ENCODE measurements at regions not wholly inside any gene's neighbourhood (a gene's known extent, or its start where the extent isn't known, plus 50 kb on each side); places are given as distances from the start of the nearest gene placed in this dataset.

DNA sequence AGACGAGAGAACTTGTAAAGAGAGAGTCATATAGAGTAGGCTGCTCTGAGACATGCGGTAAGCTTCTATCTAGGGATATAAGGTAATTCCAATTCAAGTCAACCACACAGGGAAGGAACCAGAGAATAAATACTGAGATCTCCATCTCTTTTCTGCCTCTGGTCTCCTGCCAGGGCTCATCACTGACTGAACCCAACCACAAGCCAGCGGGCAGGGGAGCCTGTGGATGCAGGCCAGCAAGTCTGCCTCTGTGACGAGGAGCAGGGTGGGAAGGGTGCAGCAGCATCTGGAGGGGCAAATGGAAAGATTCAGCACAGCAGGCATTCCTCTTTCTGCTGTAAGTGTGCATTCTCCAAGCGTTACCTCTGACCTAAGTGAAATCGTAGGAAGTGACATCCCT lies 82.2 kb downstream of the ICOS start:
- Histone ChIP-seq H3K9me2 (ENCODE audit: insufficient read depth) (peaks cover 19% of the 10 kb centered on the region; the same call in 1 of the 2 replicates), H3K27ac (ENCODE audit: low read depth) (no peak overlapping the region), H3K4me1 (ENCODE audit: insufficient read depth) (no peaks in the 10 kb centered on the region), H3K4me3 (no peak overlapping the region), H3K79me2 (replicated peaks; ENCODE audit: insufficient read depth) (no peaks in the 10 kb centered on the region), H3K27me3 (ENCODE audit: insufficient read depth) (no peaks in the 10 kb centered on the region), H3K36me3 (ENCODE audit: insufficient read depth) (no peaks in the 10 kb centered on the region), H3K4me2 (no peak overlapping the region), H3F3A (replicated peaks; ENCODE audit: low read depth) (no peaks in the 10 kb centered on the region), H2AFZ (0 out of 2 replicates have a peak overlapping the region, but pooled peaks have one; percentile 16), H4K20me1 (replicated peaks; ENCODE audit: insufficient read depth) (no peaks in the 10 kb centered on the region)
- no peaks in the 10 kb centered on the region for H3K9me3 Mint-ChIP-seq
- DNase-seq (ENCODE audit: low spot score) (no peak), ATAC-seq (no peak)
- H3K27ac Mint-ChIP-seq, result no peak overlapping the region
- no peaks in the 10 kb centered on the region for H3K27me3 Mint-ChIP-seq (ENCODE audit: insufficient read depth, low read depth, poor library complexity)
- H3K4me1 Mint-ChIP-seq, result no peaks in the 10 kb centered on the region
- no peak overlapping the region for H3K4me3 Mint-ChIP-seq
- TF ChIP-seq, protein P1, sequence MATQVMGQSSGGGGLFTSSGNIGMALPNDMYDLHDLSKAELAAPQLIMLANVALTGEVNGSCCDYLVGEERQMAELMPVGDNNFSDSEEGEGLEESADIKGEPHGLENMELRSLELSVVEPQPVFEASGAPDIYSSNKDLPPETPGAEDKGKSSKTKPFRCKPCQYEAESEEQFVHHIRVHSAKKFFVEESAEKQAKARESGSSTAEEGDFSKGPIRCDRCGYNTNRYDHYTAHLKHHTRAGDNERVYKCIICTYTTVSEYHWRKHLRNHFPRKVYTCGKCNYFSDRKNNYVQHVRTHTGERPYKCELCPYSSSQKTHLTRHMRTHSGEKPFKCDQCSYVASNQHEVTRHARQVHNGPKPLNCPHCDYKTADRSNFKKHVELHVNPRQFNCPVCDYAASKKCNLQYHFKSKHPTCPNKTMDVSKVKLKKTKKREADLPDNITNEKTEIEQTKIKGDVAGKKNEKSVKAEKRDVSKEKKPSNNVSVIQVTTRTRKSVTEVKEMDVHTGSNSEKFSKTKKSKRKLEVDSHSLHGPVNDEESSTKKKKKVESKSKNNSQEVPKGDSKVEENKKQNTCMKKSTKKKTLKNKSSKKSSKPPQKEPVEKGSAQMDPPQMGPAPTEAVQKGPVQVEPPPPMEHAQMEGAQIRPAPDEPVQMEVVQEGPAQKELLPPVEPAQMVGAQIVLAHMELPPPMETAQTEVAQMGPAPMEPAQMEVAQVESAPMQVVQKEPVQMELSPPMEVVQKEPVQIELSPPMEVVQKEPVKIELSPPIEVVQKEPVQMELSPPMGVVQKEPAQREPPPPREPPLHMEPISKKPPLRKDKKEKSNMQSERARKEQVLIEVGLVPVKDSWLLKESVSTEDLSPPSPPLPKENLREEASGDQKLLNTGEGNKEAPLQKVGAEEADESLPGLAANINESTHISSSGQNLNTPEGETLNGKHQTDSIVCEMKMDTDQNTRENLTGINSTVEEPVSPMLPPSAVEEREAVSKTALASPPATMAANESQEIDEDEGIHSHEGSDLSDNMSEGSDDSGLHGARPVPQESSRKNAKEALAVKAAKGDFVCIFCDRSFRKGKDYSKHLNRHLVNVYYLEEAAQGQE (IDR thresholded peaks at IDR 0.05; ENCODE audit: unreplicated experiment), result no peak
- TF ChIP-seq POLR2AphosphoS5 (IDR thresholded peaks at IDR 0.05; ENCODE audit: low read depth), result no peak
- no peaks in the 10 kb centered on the region for H3K36me3 Mint-ChIP-seq (ENCODE audit: low read depth)

DNA sequence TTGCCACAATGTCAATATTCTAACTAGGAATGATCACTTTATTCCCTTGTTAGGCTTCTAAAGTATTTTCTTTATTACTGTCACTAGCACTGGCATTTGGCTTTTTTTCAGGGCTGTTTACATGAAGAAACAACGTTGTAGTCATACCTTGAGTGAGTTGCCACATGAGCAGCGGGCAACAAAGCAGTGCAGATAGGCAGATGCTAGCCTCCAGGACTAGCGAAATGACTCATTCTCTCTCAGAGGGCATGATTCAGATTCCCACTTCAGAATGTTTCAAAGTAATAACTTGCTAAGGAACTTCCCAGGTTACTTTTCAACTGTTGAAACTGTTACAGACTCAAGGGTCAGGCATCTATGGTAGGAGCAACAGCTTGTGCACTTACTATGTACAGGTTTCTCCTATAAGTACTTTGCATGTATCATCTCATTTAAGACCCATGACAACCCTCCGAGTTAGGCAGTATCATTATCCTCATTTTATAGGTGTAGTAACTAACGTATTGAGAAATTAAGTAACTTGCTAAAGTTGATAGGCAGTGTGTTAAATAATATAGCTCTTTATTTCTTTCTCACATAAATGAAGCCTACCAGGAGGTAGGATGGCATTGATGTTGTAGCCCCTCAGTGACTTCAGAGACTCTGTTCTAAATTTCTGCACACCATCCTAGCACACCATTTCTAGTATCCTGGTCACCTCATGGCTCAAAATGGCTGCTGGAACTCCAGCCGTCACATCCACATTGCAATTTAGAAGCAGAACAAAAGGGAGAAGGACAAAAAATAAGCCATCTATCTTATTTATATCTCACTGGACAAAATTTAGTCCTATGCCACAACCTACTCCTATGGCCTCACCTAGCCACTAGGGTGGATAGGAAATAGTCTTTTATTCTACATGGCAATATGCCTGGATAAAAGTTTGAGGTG lies 83.3 kb downstream of the ICOS start:
- no peak for ATAC-seq
- Mint-ChIP-seq H3K4me1 (no peaks in the 10 kb centered on the region), H3K4me3 (no peak overlapping the region), H3K36me3 (ENCODE audit: low read depth) (no peaks in the 10 kb centered on the region), H3K27ac (no peak overlapping the region), H3K27me3 (ENCODE audit: insufficient read depth, low read depth, poor library complexity) (no peaks in the 10 kb centered on the region), H3K9me3 (no peaks in the 10 kb centered on the region)
- H3K4me1 ChIP-seq (ENCODE audit: insufficient read depth), result no peaks in the 10 kb centered on the region
- no peaks in the 10 kb centered on the region for H3F3A ChIP-seq (replicated peaks; ENCODE audit: low read depth)
- no peak overlapping the region for H3K4me2 ChIP-seq
- no peaks in the 10 kb centered on the region for H3K79me2 ChIP-seq (replicated peaks; ENCODE audit: insufficient read depth)
- H4K20me1 ChIP-seq (replicated peaks; ENCODE audit: insufficient read depth), result no peaks in the 10 kb centered on the region
- H3K9me2 ChIP-seq (ENCODE audit: insufficient read depth), result peaks cover 15% of the 10 kb centered on the region; the same call in 1 of the 2 replicates
- H3K36me3 ChIP-seq (ENCODE audit: insufficient read depth), result no peaks in the 10 kb centered on the region
- H3K4me3 ChIP-seq, result no peak overlapping the region
- no peak for DNase-seq (ENCODE audit: low spot score)
- TF ChIP-seq EZH2phosphoT487 (IDR thresholded peaks at IDR 0.05; ENCODE audit: unreplicated experiment) (no peak), POLR2AphosphoS5 (IDR thresholded peaks at IDR 0.05; ENCODE audit: low read depth) (no peak)
- no peak overlapping the region for H3K27ac ChIP-seq (ENCODE audit: low read depth)
- H2AFZ ChIP-seq, result no peak overlapping the region
- H3K27me3 ChIP-seq (ENCODE audit: insufficient read depth), result no peaks in the 10 kb centered on the region

DNA sequence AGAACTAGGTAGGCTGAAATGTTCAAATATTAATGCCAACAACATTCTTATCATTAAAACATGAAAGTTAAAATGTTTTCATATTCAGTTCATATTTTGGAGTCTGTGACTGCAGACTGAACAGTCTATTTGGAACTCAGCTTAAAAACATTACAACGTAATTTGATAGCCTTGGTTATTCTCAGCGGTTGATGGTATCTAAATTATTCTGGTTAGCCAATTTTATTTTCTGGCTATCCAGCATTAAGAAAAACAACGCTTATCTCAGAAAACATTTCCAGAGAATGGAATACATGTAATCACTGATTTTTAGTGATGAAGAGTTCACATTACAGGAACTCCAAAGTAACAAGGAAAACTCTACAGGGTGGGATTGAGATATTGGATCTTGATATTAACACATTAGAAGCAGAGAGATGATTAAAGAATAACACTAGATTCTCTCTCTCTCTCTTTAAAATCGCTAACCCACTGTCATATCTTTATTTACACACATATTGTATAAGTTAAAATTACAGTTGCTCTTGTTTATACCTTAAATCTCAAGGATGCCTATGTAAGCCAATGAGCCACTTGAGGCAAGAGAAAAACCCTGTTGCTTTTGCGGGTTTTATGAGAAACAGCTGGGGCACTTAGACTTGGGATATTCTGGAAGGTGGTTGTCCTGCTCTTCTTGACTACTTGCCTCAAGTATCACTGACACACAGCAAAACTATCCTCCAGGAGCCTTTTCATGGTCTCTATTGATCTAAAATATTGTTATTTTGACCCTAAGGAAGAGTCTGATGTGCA lies 84.9 kb downstream of the ICOS start:
- Histone ChIP-seq H4K20me1 (replicated peaks; ENCODE audit: insufficient read depth) (no peaks in the 10 kb centered on the region), H3K27me3 (ENCODE audit: insufficient read depth) (no peaks in the 10 kb centered on the region), H3K79me2 (replicated peaks; ENCODE audit: insufficient read depth) (no peaks in the 10 kb centered on the region), H3F3A (replicated peaks; ENCODE audit: low read depth) (no peaks in the 10 kb centered on the region), H3K36me3 (ENCODE audit: insufficient read depth) (no peaks in the 10 kb centered on the region), H3K9me2 (ENCODE audit: insufficient read depth) (peaks cover 14% of the 10 kb centered on the region), H3K4me1 (ENCODE audit: insufficient read depth) (no peaks in the 10 kb centered on the region), H3K4me3 (no peak overlapping the region), H3K4me2 (no peak overlapping the region), H2AFZ (no peak overlapping the region), H3K27ac (ENCODE audit: low read depth) (no peak overlapping the region)
- ATAC-seq (no peak), DNase-seq (ENCODE audit: low spot score) (no peak)
- Mint-ChIP-seq H3K4me3 (no peak overlapping the region), H3K27me3 (ENCODE audit: insufficient read depth, low read depth, poor library complexity) (no peaks in the 10 kb centered on the region), H3K27ac (no peak overlapping the region), H3K4me1 (no peaks in the 10 kb centered on the region), H3K9me3 (no peaks in the 10 kb centered on the region), H3K36me3 (ENCODE audit: low read depth) (no peaks in the 10 kb centered on the region)
- no peak for TF ChIP-seq STAT1 (IDR thresholded peaks at IDR 0.05; ENCODE audit: unreplicated experiment)
- no peak for TF ChIP-seq CTCF (conservative IDR thresholded peaks at IDR 0.05; ENCODE audit: low read depth in 2 of 2)
- no peak for TF ChIP-seq POLR2AphosphoS5 (IDR thresholded peaks at IDR 0.05; ENCODE audit: low read depth)
- TF ChIP-seq, protein P2, sequence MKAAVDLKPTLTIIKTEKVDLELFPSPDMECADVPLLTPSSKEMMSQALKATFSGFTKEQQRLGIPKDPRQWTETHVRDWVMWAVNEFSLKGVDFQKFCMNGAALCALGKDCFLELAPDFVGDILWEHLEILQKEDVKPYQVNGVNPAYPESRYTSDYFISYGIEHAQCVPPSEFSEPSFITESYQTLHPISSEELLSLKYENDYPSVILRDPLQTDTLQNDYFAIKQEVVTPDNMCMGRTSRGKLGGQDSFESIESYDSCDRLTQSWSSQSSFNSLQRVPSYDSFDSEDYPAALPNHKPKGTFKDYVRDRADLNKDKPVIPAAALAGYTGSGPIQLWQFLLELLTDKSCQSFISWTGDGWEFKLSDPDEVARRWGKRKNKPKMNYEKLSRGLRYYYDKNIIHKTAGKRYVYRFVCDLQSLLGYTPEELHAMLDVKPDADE (IDR thresholded peaks at IDR 0.05), result no peak
- TF ChIP-seq JUNB (IDR thresholded peaks at IDR 0.05; ENCODE audit: unreplicated experiment), result no peak
- no peak for TF ChIP-seq NANOG (IDR thresholded peaks at IDR 0.05; ENCODE audit: borderline replicate concordance)
- no peak for TF ChIP-seq ZNF331 (CRISPR knock-in tag; IDR thresholded peaks at IDR 0.05; ENCODE audit: low read depth)
- no peak for TF ChIP-seq ZNF114 (CRISPR knock-in tag; IDR thresholded peaks at IDR 0.05)
- no peak for TF ChIP-seq EZH2 (IDR thresholded peaks at IDR 0.05; ENCODE audit: low read depth, unreplicated experiment)

All from GM23338 (cell line).